DND-41 (cell line): ENCODE measurements at regions not wholly inside any gene's neighbourhood (a gene's known extent, or its start where the extent isn't known, plus 50 kb on each side); places are given as distances from the start of the nearest gene placed in this dataset.

Source experiments
- EZH2 ChIP-seq: IDR thresholded peaks from 3 replicates; pipeline ENCODE4 v1.6.1; 2012; ENCODE audit warnings: borderline replicate concordance, low read depth, mild to moderate bottlenecking, moderate library complexity, low read length, inconsistent platforms; ENCODE audit not compliant: severe bottlenecking
- TF ChIP-seq, protein P1 (sequence below): IDR thresholded peaks from 2 replicates; pipeline ENCODE4 v1.5.1; 2012; ENCODE audit warnings: borderline replicate concordance, low read length, moderate library complexity, mild to moderate bottlenecking; ENCODE audit not compliant: poor library complexity, severe bottlenecking; ENCODE audit errors: extremely low read depth

DNA sequence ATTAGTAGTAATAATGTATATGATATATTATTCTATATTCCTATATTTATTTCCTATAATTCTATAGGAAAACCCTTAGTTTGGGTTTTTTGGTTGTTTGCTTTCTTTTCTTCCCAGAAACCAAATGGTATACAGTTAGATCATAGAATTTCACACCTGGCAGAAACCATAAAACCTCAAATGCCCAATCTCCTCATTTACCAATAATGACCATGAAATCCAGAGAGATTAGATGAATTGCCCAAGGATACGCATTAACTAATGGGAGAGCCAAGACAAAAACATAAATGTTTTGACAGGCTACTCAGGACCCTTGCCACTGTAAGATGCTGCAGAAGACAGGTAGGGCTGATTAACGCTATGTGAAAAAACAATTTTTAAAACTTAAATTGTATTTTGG lies 158.7 kb upstream of the FST start:
- no peak for TF ChIP-seq EZH2
- TF ChIP-seq, protein P1, sequence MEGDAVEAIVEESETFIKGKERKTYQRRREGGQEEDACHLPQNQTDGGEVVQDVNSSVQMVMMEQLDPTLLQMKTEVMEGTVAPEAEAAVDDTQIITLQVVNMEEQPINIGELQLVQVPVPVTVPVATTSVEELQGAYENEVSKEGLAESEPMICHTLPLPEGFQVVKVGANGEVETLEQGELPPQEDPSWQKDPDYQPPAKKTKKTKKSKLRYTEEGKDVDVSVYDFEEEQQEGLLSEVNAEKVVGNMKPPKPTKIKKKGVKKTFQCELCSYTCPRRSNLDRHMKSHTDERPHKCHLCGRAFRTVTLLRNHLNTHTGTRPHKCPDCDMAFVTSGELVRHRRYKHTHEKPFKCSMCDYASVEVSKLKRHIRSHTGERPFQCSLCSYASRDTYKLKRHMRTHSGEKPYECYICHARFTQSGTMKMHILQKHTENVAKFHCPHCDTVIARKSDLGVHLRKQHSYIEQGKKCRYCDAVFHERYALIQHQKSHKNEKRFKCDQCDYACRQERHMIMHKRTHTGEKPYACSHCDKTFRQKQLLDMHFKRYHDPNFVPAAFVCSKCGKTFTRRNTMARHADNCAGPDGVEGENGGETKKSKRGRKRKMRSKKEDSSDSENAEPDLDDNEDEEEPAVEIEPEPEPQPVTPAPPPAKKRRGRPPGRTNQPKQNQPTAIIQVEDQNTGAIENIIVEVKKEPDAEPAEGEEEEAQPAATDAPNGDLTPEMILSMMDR, result no peak
